ENCODE measurements at regions not wholly inside any gene's neighbourhood (a gene's known extent, or its start where the extent isn't known, plus 50 kb on each side); places are given as distances from the start of the nearest gene placed in this dataset.

DNA sequence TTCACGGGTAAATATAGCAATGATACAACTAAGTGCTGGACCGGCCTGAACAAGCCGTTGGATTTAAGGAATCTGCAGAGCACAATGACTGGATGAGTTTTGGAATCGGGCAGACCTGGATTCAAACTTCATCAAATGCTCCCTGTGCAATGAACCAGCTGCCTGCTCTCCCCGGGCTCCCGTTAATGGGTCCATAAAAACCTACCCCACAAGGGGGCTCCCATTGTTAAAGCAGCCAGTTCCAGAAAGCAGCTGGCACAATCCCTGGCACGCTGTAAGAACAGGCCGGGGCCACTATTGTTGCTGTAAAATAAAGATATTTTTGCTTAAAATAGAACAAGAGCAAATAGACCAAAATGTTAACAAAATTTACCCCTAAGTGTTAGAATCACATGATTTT is 131.9 kb downstream of the C16orf95 start:
- TF ChIP-seq, protein P1, sequence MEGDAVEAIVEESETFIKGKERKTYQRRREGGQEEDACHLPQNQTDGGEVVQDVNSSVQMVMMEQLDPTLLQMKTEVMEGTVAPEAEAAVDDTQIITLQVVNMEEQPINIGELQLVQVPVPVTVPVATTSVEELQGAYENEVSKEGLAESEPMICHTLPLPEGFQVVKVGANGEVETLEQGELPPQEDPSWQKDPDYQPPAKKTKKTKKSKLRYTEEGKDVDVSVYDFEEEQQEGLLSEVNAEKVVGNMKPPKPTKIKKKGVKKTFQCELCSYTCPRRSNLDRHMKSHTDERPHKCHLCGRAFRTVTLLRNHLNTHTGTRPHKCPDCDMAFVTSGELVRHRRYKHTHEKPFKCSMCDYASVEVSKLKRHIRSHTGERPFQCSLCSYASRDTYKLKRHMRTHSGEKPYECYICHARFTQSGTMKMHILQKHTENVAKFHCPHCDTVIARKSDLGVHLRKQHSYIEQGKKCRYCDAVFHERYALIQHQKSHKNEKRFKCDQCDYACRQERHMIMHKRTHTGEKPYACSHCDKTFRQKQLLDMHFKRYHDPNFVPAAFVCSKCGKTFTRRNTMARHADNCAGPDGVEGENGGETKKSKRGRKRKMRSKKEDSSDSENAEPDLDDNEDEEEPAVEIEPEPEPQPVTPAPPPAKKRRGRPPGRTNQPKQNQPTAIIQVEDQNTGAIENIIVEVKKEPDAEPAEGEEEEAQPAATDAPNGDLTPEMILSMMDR (IDR thresholded peaks at IDR 0.05; ENCODE audit: low read depth, low read length): no peak
- no peak for TF ChIP-seq EZH2phosphoT487 (IDR thresholded peaks at IDR 0.05; ENCODE audit: low read depth)
